GM12878 (cell line): ENCODE measurements at regions not wholly inside any gene's neighbourhood (a gene's known extent, or its start where the extent isn't known, plus 50 kb on each side); places are given as distances from the start of the nearest gene placed in this dataset.

Experiments
- ATAC-seq: fragments of 200-7000 bp; cut with Tn5 transposase; 3 replicates; pipeline ENCODE4 v1.9.1; 2020; ENCODE audit warnings: mild to moderate bottlenecking, moderate library complexity
- BruUV-seq: library from RNA; stranded (reverse); fragments of 400-500 nt; replicated peaks from 2 replicates; lab custom pipeline; 2021; lab: Mats Ljungman, UMichigan
- CTCF ChIA-PET: fragments of 300-600 bp; sonication (Branson Sonifier 250); formaldehyde crosslinking; extraction: SDS; loops from one replicate; lab custom pipeline; 2021; ENCODE audit warnings: inconsistent platforms; lab: Yijun Ruan, JAX
- POLR2A ChIA-PET: fragments of 350-600 bp; formaldehyde crosslinking; extraction: SDS; loops from one replicate; lab custom pipeline; 2021; ENCODE audit warnings: inconsistent platforms; lab: Charles Lee
- RAD21 ChIA-PET: fragments of 300-600 bp; sonication (Branson Sonifier 250); formaldehyde crosslinking; loops from one replicate; lab custom pipeline; 2023; ENCODE audit warnings: antibody characterized with exemption; ENCODE audit not compliant: unreplicated experiment; lab: Charles Lee
- SMC1A ChIA-PET: fragments of 300-600 bp; sonication (Branson Sonifier 250); formaldehyde crosslinking; loops from one replicate; lab custom pipeline; 2023; ENCODE audit not compliant: unreplicated experiment, uncharacterized antibody; lab: Charles Lee
- DNase-seq: peaks from one replicate; pipeline ENCODE4 v3.0.0-alpha.2; 2011; ENCODE audit warnings: low read depth, low spot score
- FAIRE-seq: peaks from 3 replicates; lab custom pipeline; 2011; peaks lifted over from hg19 to GRCh38; lab: Jason Lieb, UNC
- H2AFZ ChIP-seq: 2 replicates; pipeline ENCODE4 v1.6.0; 2011; ENCODE audit warnings: low read depth, low read length, control low read depth; ENCODE audit not compliant: control insufficient read depth
- H3K27ac ChIP-seq: 2 replicates; pipeline ENCODE4 v1.5.1; 2011; ENCODE audit warnings: control low read depth; ENCODE audit not compliant: control insufficient read depth, insufficient read depth
- H3K27me3 ChIP-seq, 2 experiments: replicated peaks in 1 of 2; 2 replicates each; pipeline versions ENCODE4 v1.6.0 to v1.6.1; 2011; ENCODE audit warnings: low read length in 1 of 2; ENCODE audit not compliant: control insufficient read depth in 2 of 2, insufficient read depth in 2 of 2
- H3K36me3 ChIP-seq, 2 experiments: 2 replicates each; pipeline ENCODE4 v1.5.1; 2011; ENCODE audit warnings: low read length in 1 of 2; ENCODE audit not compliant: control insufficient read depth in 2 of 2, insufficient read depth in 2 of 2
- H3K4me1 ChIP-seq: 2 replicates; pipeline ENCODE4 v1.6.1; 2011; ENCODE audit warnings: mild to moderate bottlenecking, low read length, moderate library complexity, mixed read lengths; ENCODE audit not compliant: control insufficient read depth, insufficient read depth
- H3K4me2 ChIP-seq: 2 replicates; pipeline ENCODE4 v1.6.0; 2011; ENCODE audit warnings: control low read depth; ENCODE audit not compliant: control insufficient read depth, insufficient read depth
- H3K4me3 ChIP-seq: fragments of 200-600 bp; sonication (generic); 2 replicates; pipeline ENCODE4 v1.5.1; 2016
- H3K79me2 ChIP-seq: 2 replicates; pipeline ENCODE4 v1.6.0; 2011; ENCODE audit warnings: low read length; ENCODE audit not compliant: control insufficient read depth, insufficient read depth
- H3K9ac ChIP-seq: 2 replicates; pipeline ENCODE4 v1.8.0; 2011; ENCODE audit warnings: low read length, control low read depth, mixed read lengths; ENCODE audit not compliant: control insufficient read depth, insufficient read depth
- H3K9me3 ChIP-seq: replicated peaks from 3 replicates; pipeline ENCODE4 v1.5.1; 2011; ENCODE audit warnings: mild to moderate bottlenecking, low read length; ENCODE audit not compliant: control insufficient read depth, insufficient read depth
- H4K20me1 ChIP-seq: 2 replicates; pipeline ENCODE4 v1.6.0; 2011; ENCODE audit not compliant: control insufficient read depth, insufficient read depth
- BACH1 ChIP-seq: fragments of 450-650 bp; IDR thresholded peaks from 2 replicates; pipeline ENCODE4 v1.6.1; 2017; ENCODE audit warnings: mild to moderate bottlenecking, borderline replicate concordance
- EP300 ChIP-seq, 2 experiments: fragments of 150-350 bp in 1 of 2; IDR thresholded peaks; 2 replicates each; pipeline ENCODE4 v1.6.1; 2011 to 2012; ENCODE audit warnings: low read depth in 2 of 2, low read length in 2 of 2, borderline replicate concordance in 1 of 2, improper control_type of control experiment in 1 of 2, inconsistent platforms in 1 of 2; ENCODE audit not compliant: control insufficient read depth in 1 of 2
- ESRRA ChIP-seq: IDR thresholded peaks from 2 replicates; pipeline ENCODE4 v1.6.1; 2012; ENCODE audit warnings: mild to moderate bottlenecking, low read length, improper control_type of control experiment
- JUNB ChIP-seq: IDR thresholded peaks from 2 replicates; pipeline ENCODE4 v1.6.1; 2016; ENCODE audit warnings: antibody characterized with exemption, mild to moderate bottlenecking
- LARP7 ChIP-seq: fragments of 450-650 bp; IDR thresholded peaks from 2 replicates; pipeline ENCODE4 v1.6.1; 2017; ENCODE audit warnings: mild to moderate bottlenecking
- MLLT1 ChIP-seq: fragments of 450-650 bp; IDR thresholded peaks from 2 replicates; pipeline ENCODE4 v1.6.1; 2016; ENCODE audit warnings: mild to moderate bottlenecking
- MYB ChIP-seq: fragments of 150-350 bp; IDR thresholded peaks from 2 replicates; pipeline ENCODE4 v1.6.1; 2014; ENCODE audit warnings: mild to moderate bottlenecking, low read depth, low read length, borderline replicate concordance
- NFXL1 ChIP-seq: fragments of 450-650 bp; IDR thresholded peaks from 2 replicates; pipeline ENCODE4 v1.6.1; 2017; ENCODE audit warnings: antibody characterized with exemption, mild to moderate bottlenecking, borderline replicate concordance
- NKRF ChIP-seq: fragments of 450-650 bp; conservative IDR thresholded peaks from 2 replicates; pipeline ENCODE4 v1.6.1; 2017; ENCODE audit warnings: mild to moderate bottlenecking, moderate library complexity
- PBX3 ChIP-seq: IDR thresholded peaks from 2 replicates; pipeline ENCODE4 v1.6.1; 2011; ENCODE audit warnings: mild to moderate bottlenecking, low read depth, low read length, moderate library complexity; ENCODE audit not compliant: insufficient replicate concordance
- SKIL ChIP-seq: fragments of 450-650 bp; IDR thresholded peaks from 2 replicates; pipeline ENCODE4 v1.6.1; 2017; ENCODE audit warnings: mild to moderate bottlenecking, low read depth, inconsistent platforms; ENCODE audit not compliant: poor library complexity, severe bottlenecking
- SMAD1 ChIP-seq: fragments of 450-650 bp; IDR thresholded peaks from 2 replicates; pipeline ENCODE4 v1.6.1; 2018; ENCODE audit warnings: mild to moderate bottlenecking, low read depth; ENCODE audit not compliant: partially characterized antibody
- SREBF2 ChIP-seq: IDR thresholded peaks from 2 replicates; pipeline ENCODE4 v1.6.1; 2012; ENCODE audit warnings: mild to moderate bottlenecking, low read length
- TCF3 ChIP-seq: IDR thresholded peaks from 2 replicates; pipeline ENCODE4 v1.6.1; 2012; ENCODE audit warnings: low read depth, mild to moderate bottlenecking, low read length, borderline replicate concordance; ENCODE audit not compliant: insufficient read depth
- ZNF24 ChIP-seq: fragments of 450-650 bp; IDR thresholded peaks from 2 replicates; pipeline ENCODE4 v1.6.1; 2017; ENCODE audit warnings: antibody characterized with exemption, mild to moderate bottlenecking
- WGBS: methylation state at CpG from one replicate; pipeline ENCODE4 v1.1.6; 2016; ENCODE audit warnings: low lambda C conversion rate; ENCODE audit not compliant: insufficient replicate concordance, insufficient coverage; ENCODE audit errors: missing lambda C conversion rate; 5-methylcytosine and 5-hydroxymethylcytosine counted together
- in situ Hi-C: fragments of 300-500 bp; cut with MboI; formaldehyde crosslinking; loops from 9 replicates; pipeline ENCODE4 v1.14.3; 2018; ENCODE audit warnings: mixed read lengths
- intact Hi-C: fragments of 100-400 bp; cut with micrococcal nuclease; formaldehyde crosslinking; loops from one replicate; pipeline ENCODE4 v1.14.2; 2022; ENCODE audit not compliant: unreplicated experiment

- TF ChIP-seq PBX3: no peak
Measured at GRCh38 chr7:149595541-149595940, 97.9 kb upstream of the ZNF746 start (continued).

- H3K9ac ChIP-seq: no peak overlapping the region
- ChIA-PET RAD21 (no interaction called here), POLR2A (no interaction called here), SMC1A (no interaction called here), CTCF (interaction anchor here (1.2 to 1.5 kb wide), 2 partner anchors 10 to 32 kb away, joined by 4 to 5 read pairs; no protein-coding TSS in a partner anchor)
- no peak for FAIRE-seq
- no peak for ATAC-seq
- H4K20me1 ChIP-seq: no peaks in the 10 kb centered on the region
- peaks cover 2 to 20% of the 10 kb centered on the region in 2 experiments for H3K36me3 ChIP-seq
- H3K27ac ChIP-seq: no peak overlapping the region; the same call in 1 of the 2 replicates
- BruUV-seq: no TSS peak
- H3K79me2 ChIP-seq: peaks cover 7% of the 10 kb centered on the region
- DNase-seq: no peak
- H3K4me1 ChIP-seq: peaks cover 11% of the 10 kb centered on the region
- intact Hi-C loops (loop anchor here (5.0 kb wide), 1 partner anchor 173 kb away; no protein-coding TSS in a partner anchor), in situ Hi-C loops (no loop called here)
- no peaks in the 10 kb centered on the region for H3K27me3 ChIP-seq
- no peaks in the 10 kb centered on the region for H3K9me3 ChIP-seq
- 92% methylated on average over 4 of the region's 4 CpGs for WGBS
- no peak overlapping the region for H3K4me3 ChIP-seq
- no peak overlapping the region for H3K4me2 ChIP-seq
- H2AFZ ChIP-seq: no peak overlapping the region
- TF ChIP-seq JUNB (no peak), TCF3 (no peak), SMAD1 (no peak), NKRF (no peak), SKIL (no peak), ZNF24 (no peak), SREBF2 (no peak), ESRRA (no peak), NFXL1 (no peak), MYB (no peak), MLLT1 (no peak), LARP7 (no peak), BACH1 (no peak), EP300 (IDR thresholded peaks at IDR 0.05; ENCODE audit: borderline replicate concordance in 1 of 2, control insufficient read depth in 1 of 2, low read depth in 2 of 2, low read length in 2 of 2) (no peak)
- TF ChIP-seq, all 136 proteins: peak for 0
Measured at GRCh38 chr7:149595078-149595477, 97.5 kb upstream of the ZNF746 start.
